Heart left ventricle (tissue), 16 donors: ENCODE measurements at regions not wholly inside any gene's neighbourhood (a gene's known extent, or its start where the extent isn't known, plus 50 kb on each side); places are given as distances from the start of the nearest gene placed in this dataset.

Experiments
- ATAC-seq, 4 donors: fragments of 200-7000 bp; cut with Tn5 transposase; one replicate each; pipeline ENCODE4 v1.9.1; 2020 to 2022; ENCODE audit warnings: moderate library complexity in 4 of 4, mild to moderate bottlenecking in 3 of 4, moderate number of reproducible peaks in 1 of 4
- DNase-seq, 5 donors: peaks; one replicate each; pipeline ENCODE4 v3.0.0-alpha.2; 2020
- H3K27ac ChIP-seq, 12 donors: fragments of 200-600 bp; sonication (generic) in 4 of 12; one replicate each; pipeline versions ENCODE4 v1.5.0 to v1.8.0; 2016 to 2022; ENCODE audit warnings: mild to moderate bottlenecking in 2 of 12
- H3K27me3 ChIP-seq, 9 donors: fragments of 200-600 bp; sonication (generic) in 2 of 9; one replicate each; pipeline versions ENCODE4 v1.5.1 to v1.8.0; 2016 to 2022; ENCODE audit warnings: mild to moderate bottlenecking in 3 of 9
- H3K36me3 ChIP-seq, 9 donors: fragments of 200-600 bp; sonication (generic) in 2 of 9; one replicate each; pipeline versions ENCODE4 v1.5.0 to v1.8.0; 2018 to 2022; ENCODE audit warnings: mild to moderate bottlenecking in 2 of 9
- H3K4me1 ChIP-seq, 12 donors: fragments of 200-600 bp; sonication (generic) in 4 of 12; one replicate each; pipeline versions ENCODE4 v1.5.0 to v1.8.0; 2016 to 2022; ENCODE audit warnings: mild to moderate bottlenecking in 3 of 12
- H3K4me3 ChIP-seq, 12 donors: fragments of 200-600 bp; sonication (generic) in 4 of 12; one replicate each; pipeline versions ENCODE4 v1.5.0 to v1.8.0; 2017 to 2022; ENCODE audit warnings: mild to moderate bottlenecking in 9 of 12, moderate library complexity in 4 of 12
- H3K9me3 ChIP-seq, 12 donors: fragments of 200-600 bp; sonication (generic) in 4 of 12; one replicate each; pipeline versions ENCODE4 v1.5.0 to v1.8.0; 2016 to 2022; ENCODE audit warnings: mild to moderate bottlenecking in 1 of 12
- CTCF ChIP-seq, 12 donors: fragments of 200-600 bp; sonication (generic) in 4 of 12; IDR thresholded peaks; one replicate each; pipeline versions ENCODE4 v1.5.0 to v1.8.0; 2018 to 2022; ENCODE audit warnings: antibody characterized with exemption in 12 of 12, mild to moderate bottlenecking in 5 of 12
- POLR2A ChIP-seq, 2 donors: fragments of 450-650 bp; IDR thresholded peaks; one replicate each; pipeline ENCODE4 v1.6.1; 2017; ENCODE audit warnings: antibody characterized with exemption in 2 of 2, mild to moderate bottlenecking in 2 of 2, moderate library complexity in 2 of 2
- WGBS, 4 donors: extraction: QIAGEN DNeasy Blood & Tissue Kit in 2 of 4; methylation state at CpG; one replicate each; pipeline versions ENCODE4 v1.1.5 to v1.1.7; 2013 to 2018; 5-methylcytosine and 5-hydroxymethylcytosine counted together
- intact Hi-C, 10 donors: fragments of 100-400 bp; cut with DNase I; formaldehyde crosslinking; loops; one replicate each; pipeline versions ENCODE4 v1.11.1 to v1.14.2; 2022
- donor health status: ischemic (EF 13 %, LVEDD 7.1; RV severe dilation, severe dysfunction).
- donor health status: healthy with polysubstance abuse.
- donor health status: DM: no; HTN: yes; CAD: no.
- donor health status: DM: no; HTN: no; CAD: no.
- donor health status: ischemic (EF 25% LVEDD 6.9; RV normal size, moderate dysfunction).
- donor health status: ischemic (EF 25% LVEDD 5.7; RV mildly dilated, moderate dysfunction).
- donor health status: healthy.
- donor health status: DM: yes; HTN: yes; CAD: no.
- donor health status: ischemic (EF 35%, LVEDD 5.7; RV mildly dilated, moderate dysfunction).
- donor health status: nonischemic (EF 11% LVEDD 7.7; RV severe dilation, severe dysfunction).
- donor health status: DM: yes; HTN: yes; CAD: no.
- donor health status: PGD.
- donor health status: ischemic (EF 29% LVEDD 5.4; RV normal size, mild dysfunction).
- donor health status: nonischemic (EF 23%, LVEDD 6.1; RV moderate dilation, normal function).

DNA sequence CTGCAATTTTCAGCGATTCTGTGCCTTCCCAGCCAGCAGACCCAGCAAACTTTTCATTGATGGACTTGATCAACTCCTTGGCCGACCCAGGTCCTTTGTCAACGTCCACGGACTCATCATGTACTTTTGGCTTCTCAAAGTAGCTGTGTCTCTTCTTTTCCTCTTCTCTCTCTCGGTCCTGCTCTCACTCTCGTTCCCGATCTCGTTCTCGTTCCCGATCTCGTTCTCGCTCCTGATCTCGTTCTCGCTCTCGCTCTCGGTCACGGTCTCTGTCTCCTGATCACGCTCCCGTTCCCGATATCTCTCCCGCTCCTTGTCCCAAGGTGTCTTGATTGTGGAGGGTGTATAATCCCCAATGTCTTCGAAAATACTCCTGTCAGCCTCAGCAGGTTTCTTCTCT lies 219.5 kb upstream of the FANCL start:
- Histone ChIP-seq H3K4me3 (no peak overlapping the region), H3K9me3 (no peaks in the 10 kb centered on the region), H3K36me3 (no peaks in the 10 kb centered on the region), H3K27ac (no peak overlapping the region), H3K27me3 (peaks cover 0 to 4% (median 0%) of the 10 kb centered on the region in 9 donors), H3K4me1 (no peaks in the 10 kb centered on the region)
- ATAC-seq (no peak), DNase-seq (no peak)
- 92 to 97% (median 94%) methylated on average over 22 of the region's 22 CpGs for WGBS, 4 donors
- no peak for TF ChIP-seq CTCF (IDR thresholded peaks at IDR 0.05)
- TF ChIP-seq POLR2A (IDR thresholded peaks at IDR 0.05) = no peak
- intact Hi-C loops = no loop called here

DNA sequence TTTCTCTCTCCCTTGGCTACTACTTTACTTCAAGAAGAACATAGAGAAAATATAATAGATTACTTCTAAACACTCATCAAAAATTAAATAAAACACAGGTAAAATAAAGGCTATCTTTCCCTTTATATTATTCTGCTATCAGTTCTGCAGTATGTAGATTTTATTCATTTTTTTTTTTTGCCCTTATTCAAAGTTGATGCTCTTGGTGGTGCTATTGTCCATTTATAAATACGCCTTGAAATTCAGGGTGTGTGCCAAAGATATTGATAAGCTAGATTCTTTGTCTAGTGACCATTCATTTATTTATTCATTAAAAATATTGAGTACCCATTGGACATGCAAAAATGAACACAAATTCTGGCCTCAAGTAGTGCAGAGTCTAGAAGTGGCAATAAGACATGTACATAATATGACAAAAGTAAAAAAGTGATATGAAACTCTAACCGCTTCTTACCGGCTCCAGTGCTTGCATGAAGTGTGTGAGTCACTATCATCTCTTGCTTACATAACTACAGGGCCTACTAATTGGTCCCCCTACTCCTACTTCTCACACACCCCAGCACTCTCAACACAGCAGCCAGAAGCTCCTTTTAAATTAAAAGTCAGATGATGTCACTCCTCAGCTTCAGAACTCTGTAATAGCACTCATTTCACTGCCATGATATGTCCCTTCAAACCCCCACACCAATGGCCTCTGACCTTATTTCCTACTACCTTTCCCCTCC lies 208.3 kb upstream of the FANCL start:
- Histone ChIP-seq H3K4me1 (no peaks in the 10 kb centered on the region), H3K27ac (no peak overlapping the region), H3K9me3 (no peaks in the 10 kb centered on the region), H3K4me3 (no peak overlapping the region), H3K36me3 (no peaks in the 10 kb centered on the region), H3K27me3 (peaks cover 0 to 4% (median 0%) of the 10 kb centered on the region in 9 donors)
- ATAC-seq (no peak), DNase-seq (no peak)
- TF ChIP-seq POLR2A (IDR thresholded peaks at IDR 0.05) (no peak), CTCF (IDR thresholded peaks at IDR 0.05) (no peak)
- 74 to 79% (median 77%) methylated on average over 3 of the region's 3 CpGs for WGBS, 4 donors
- intact Hi-C loops = loop anchor here in 9 of 10 donors (2.0 to 10.0 kb wide), 7 partner anchors 542 to 692 kb away; no protein-coding TSS in a partner anchor

DNA sequence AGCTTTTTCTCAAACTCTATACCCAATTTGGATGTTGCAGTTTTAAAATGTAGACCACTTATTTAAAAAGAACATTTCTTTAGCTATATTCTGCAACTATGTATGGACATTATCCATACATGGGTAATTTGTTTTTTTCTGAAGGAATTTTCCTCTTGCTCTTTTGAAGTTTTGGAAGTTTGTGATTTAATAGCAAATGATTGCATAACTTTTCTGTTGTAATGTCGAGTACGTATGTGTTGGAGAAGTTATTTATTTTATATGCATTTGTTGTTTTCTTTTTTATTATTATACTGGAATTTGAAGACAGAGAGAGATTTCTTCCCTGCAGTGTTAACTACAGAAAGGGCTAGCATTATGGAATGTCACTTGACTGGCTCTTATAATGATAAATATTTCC lies 207.7 kb upstream of the FANCL start:
- no peak for TF ChIP-seq POLR2A (IDR thresholded peaks at IDR 0.05)
- TF ChIP-seq CTCF (IDR thresholded peaks at IDR 0.05) = no peak
- intact Hi-C loops = loop anchor here in 9 of 10 donors (2.0 to 10.0 kb wide), 7 partner anchors 542 to 692 kb away; no protein-coding TSS in a partner anchor
- Histone ChIP-seq H3K9me3 (no peaks in the 10 kb centered on the region), H3K27ac (no peak overlapping the region), H3K4me3 (no peak overlapping the region), H3K36me3 (no peaks in the 10 kb centered on the region), H3K27me3 (peaks cover 0 to 9% (median 0%) of the 10 kb centered on the region in 9 donors), H3K4me1 (no peaks in the 10 kb centered on the region)
- DNase-seq = no peak
- no peak for ATAC-seq
- 87 to 90% (median 89%) methylated on average over 2 of the region's 2 CpGs for WGBS, 4 donors

DNA sequence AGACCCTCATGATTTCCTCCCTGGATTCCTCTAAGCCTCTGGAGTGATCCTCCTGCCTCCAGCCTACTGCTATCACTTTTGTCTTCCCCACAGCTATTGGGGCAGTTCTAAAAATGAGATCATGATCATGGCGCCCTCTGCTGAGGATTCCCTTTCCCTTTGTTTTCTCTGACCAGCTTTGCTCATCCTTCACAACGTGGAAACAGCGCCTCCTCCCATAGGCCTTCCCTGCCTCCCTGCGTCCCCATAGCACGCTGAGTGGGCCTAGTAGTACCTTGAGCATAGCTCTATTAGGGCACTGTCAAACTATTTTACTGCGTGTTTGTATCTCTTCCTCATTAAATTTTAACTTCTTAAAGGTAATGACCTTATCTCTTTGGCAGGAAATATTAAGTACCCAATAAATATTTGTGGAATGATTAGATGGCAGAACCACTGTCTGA lies 207.0 kb upstream of the FANCL start:
- Histone ChIP-seq H3K4me1 (no peaks in the 10 kb centered on the region), H3K9me3 (no peaks in the 10 kb centered on the region), H3K27me3 (peaks cover 0 to 9% (median 0%) of the 10 kb centered on the region in 9 donors), H3K4me3 (no peak overlapping the region), H3K27ac (no peak overlapping the region), H3K36me3 (no peaks in the 10 kb centered on the region)
- peak in 4 of 5 donors; percentile 14 to 48 (median 34) for DNase-seq
- WGBS, 4 donors = 14 to 21% (median 16%) methylated on average over 6 of the region's 6 CpGs
- ATAC-seq = peak in 2 of 4 donors; percentile 72 to 81
- intact Hi-C loops = loop anchor here in 9 of 10 donors (2.0 to 10.0 kb wide), 7 partner anchors 541 to 691 kb away; no protein-coding TSS in a partner anchor
- TF ChIP-seq POLR2A (IDR thresholded peaks at IDR 0.05) = no peak
- peak in 9 of 12 donors; percentile 32 to 66 (median 41) for TF ChIP-seq CTCF (IDR thresholded peaks at IDR 0.05)
